Central memory CD4-positive, alpha-beta T cell (primary cell): ENCODE measurements at regions not wholly inside any gene's neighbourhood (a gene's known extent, or its start where the extent isn't known, plus 50 kb on each side); places are given as distances from the start of the nearest gene placed in this dataset.

Experiments used
- DNase-seq: peaks from one replicate; pipeline ENCODE4 v3.0.0; 2022

- no peak for DNase-seq
Measured at GRCh38 chr10:7507887-7508726, 97.3 kb upstream of the SFMBT2 start.

DNA sequence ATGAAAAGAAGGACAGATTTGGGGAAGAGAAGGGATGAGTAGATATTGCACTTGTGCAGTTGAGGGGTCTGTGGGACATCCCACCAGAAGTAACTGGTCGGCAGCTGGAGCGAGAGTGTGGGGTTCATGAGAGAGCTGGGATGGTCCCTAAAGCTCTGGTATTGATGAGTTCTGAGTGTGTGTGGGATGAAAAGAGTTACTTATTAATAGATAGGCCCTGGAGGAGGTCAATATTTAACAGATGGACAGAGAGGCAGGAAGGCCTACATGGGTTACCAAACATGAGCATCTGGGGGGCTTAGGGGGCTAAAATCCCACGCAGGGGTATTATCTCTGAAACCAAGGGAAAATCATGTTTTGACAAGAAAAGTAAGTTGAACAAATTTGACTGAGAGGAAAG lies 95.7 kb upstream of the SFMBT2 start:
- no peak for DNase-seq

DNA sequence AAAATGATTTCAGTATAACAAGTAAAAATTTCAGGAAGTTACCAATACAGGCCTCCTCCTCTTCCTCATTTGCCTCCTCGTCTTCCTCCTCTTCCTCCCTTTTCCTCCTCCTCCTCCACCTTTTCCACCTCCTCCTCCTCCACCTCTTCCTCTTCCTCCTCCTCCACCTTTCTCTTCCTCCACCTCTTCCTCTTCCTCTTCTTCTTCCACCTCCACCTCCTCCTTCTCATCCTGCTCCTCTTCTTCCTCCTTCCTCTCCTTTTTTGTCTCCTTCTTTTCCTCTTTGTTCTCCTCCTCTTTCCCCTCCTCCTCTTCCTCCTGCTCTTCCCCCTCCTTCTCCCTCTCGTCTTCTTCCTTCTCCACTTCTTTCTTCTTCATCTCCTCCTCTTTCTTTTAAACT lies 94.4 kb upstream of the SFMBT2 start:
- DNase-seq, result no peak

DNA sequence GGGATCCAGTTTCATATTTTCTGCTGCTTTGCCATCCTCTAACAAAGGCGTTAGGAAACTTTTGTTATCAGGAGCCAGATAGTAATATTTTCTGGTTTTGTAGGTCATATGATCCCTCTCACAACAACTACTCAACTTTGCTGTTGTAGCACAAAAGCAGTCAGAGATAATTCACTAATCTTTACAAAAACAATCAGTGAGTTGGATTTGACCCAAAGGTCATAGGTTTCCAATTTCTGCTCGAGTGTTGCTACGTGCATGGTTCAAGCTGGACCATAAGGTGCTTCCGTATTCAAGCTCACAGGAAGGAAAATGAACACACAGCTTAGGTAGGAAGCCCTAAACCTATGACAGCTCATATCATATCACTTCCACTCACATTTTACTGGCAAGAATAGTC lies 92.4 kb upstream of the SFMBT2 start:
- DNase-seq, result no peak

GRCh38 chr10:7501157-7501556 lies 90.3 kb upstream of the SFMBT2 start:
- DNase-seq, result no peak

DNA sequence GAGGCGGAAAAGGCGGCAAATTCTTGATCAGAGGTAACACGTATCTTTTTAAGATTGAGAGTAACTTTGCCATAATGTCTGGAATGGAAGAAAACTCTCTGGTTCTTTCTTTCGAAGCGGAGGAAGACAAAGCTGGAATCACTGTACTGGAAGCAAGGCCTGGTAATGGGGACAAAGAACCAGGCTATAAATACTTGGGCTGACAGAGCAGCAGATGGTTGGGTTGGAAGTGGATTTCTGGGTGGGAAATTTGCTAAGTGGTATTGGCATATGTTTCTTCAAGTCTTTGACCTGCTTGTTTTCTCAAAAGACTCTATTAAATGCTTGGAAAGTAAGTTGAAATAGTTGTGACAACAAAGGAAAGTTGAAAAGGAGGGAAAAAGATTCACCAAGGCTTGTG lies 87.3 kb upstream of the SFMBT2 start:
- no peak for DNase-seq

DNA sequence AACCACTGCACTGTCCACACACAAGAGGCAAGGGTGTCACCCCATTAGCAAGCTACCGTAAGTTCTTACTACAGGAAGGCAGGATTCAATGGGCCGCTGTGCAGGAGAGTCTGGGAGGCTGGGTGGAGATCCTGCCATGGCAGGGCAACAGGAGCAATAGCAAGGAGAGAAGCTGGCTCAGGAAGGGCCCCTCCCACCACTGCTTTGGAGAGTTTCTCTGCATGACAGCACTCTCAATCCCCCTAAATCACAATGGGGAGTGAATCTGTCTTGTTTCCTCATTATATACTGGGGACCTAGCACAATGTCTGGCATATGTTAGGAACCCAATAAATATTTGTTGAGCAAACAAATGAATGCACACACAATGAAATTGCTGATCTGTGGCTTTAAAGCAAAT lies 83.2 kb upstream of the SFMBT2 start:
- no peak for DNase-seq

GRCh38 chr10:7492660-7493046 lies 81.8 kb upstream of the SFMBT2 start:
- no peak for DNase-seq

DNA sequence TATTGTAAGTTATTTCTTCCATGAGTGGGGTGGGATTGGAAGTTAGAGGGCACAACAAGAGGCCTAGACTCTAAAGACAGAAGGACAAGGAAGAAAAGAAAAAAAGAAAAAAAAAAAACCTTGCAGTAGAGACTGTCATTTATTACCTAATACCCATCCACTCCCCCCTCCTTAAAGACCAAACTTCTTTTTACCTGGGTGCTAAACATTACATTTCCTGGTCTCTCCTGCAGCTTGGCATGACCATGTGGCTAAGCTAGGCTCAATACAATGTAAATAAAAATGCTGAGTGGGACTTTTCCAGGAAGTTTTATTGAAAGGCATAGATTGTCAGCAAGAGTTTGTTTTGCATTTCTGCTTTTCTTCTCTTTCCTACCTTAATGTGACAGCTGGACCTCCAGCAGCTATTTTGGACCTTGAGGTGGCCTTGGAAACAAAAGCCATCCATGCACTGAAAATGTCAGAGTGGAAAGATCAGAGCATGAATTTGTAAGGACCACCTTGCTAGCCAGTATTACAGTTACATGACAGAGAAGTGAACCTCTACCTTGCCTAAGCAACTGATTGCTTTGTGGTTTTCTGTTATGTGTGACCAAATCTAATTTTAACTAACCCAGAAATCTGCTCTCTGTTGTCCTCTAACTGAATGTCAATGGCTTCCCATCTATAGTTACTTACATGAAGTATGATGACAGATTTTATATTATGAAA lies 81.3 kb upstream of the SFMBT2 start:
- DNase-seq, result no peak

GRCh38 chr10:7491230-7491629 lies 80.4 kb upstream of the SFMBT2 start:
- no peak for DNase-seq

DNA sequence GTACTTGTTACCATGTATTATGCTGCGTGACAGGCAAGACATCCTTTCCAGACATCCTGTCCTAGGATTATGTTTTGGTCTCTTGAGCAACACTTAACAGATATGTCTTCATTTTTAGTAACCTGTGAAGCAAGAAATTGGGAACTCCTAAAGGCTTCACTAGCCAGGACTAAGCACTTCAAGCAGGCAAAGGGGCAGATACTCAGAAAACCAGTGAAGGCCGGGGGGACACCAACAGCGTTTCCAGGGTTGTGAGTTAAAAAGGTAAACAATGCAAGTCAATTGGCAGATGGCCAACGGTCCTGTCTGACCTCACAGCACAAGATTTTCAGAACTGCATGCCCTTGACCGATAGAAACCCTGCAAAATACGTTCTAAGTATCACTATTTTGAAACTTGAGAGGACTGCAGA lies 77.6 kb upstream of the SFMBT2 start:
- no peak for DNase-seq

GRCh38 chr10:7487528-7487927 lies 76.7 kb upstream of the SFMBT2 start:
- no peak for DNase-seq

- no peak for DNase-seq
Measured at GRCh38 chr10:7486528-7486927, 75.7 kb upstream of the SFMBT2 start.

GRCh38 chr10:7485799-7486198 lies 75.0 kb upstream of the SFMBT2 start:
- no peak for DNase-seq

DNA sequence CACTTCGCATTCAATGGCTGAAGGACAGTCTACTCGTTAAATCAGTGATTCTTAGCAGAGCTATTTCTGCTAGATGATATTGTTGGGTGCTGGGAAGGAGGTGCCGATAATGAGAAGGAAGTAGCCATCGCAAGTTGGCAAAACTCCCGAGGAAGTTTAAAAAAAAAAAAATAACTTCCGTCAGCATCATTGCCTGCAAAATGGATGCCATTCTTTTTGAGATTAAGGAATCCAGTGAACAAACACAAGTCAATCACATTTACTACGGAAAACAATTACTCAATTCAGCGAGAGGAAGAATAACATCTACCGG lies 74.4 kb upstream of the SFMBT2 start:
- no peak for DNase-seq

- DNase-seq, result peak; percentile 70
Measured at GRCh38 chr10:7484456-7485243, 73.8 kb upstream of the SFMBT2 start.

DNA sequence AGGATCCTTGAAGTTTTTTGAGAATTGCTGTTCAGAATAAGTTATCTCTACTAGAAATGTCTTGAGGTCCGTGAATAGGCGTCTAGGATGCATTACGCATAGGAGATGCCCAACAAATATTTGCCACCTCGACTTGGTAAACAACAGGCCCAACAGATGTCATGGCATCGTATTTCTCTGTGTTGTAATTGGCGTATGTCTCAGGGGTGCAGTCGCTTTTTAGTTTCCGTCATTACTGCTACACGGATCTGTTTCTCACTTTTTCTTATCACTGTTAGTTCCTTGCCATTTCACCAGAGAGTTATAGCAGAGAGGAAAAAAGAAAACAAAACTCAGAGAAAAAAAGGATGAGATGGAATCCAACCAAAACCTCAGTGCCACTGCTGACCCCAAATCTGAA lies 73.0 kb upstream of the SFMBT2 start:
- DNase-seq, result no peak

DNA sequence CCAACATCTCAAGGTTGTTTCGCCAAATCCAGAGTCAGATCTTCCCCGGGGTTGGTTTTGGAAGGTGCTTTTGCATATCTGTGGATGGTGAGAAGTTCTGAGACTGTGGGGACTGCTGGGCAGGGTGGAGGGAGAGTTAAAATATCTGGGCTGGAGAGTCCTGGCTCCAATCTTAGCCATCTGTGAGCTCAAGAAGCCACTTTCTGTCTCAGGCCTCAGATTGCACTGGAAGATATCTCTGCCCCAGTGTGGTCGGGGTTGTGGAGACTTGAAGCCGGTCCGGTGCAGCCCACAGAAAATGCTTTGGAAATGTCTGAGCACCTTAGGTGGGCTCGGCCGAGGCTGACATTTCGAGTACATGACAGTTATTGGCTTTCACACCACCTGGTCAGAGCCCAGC lies 72.2 kb upstream of the SFMBT2 start:
- DNase-seq, result no peak

DNA sequence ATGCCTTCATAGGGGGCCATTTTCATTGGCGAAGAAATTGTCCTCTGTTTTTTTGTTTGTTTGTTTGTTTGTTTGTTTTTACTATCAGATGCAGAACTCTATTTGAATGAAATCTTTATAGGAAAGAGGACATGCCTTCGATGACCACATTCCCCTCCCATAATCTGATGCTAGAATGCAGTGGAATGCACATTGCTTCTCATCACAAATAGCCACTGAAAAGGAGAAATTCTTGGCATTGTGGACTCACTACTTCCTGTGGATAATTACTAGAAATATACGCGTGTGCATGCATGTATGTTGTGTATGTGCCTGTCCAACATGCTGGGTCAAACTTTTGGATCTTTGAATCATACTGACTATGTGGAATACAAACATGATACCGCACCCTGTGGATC lies 70.5 kb upstream of the SFMBT2 start:
- DNase-seq, result no peak

DNA sequence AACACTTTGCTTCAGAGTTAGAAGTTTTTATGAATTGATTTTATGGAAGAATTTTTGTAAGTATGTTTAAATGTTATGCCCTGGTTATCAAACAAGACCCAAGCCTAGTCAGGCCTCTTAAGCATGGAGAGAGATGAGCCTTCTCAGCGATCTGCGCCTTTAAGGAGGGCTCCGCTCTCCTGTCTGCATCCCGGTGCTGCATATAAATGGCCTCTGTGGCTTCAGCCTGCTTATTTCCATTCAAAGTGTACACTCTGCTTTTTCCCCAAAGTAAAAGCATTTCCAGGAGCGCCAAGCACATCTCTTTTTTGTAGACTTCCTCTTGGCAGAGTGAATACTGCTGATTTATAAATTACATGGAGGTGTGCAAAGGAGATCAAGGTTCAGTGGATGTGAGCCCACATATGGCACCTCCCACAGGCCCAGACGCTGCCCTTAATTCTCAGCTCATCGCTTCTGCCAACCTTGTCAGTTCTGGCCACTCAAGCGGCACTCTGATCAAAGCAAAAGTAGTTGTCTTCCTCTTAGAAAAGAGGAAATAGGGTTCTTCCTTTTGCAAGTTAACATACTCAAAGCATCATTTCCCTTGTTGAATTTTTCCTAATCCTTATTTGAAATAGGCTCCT lies 70.0 kb upstream of the SFMBT2 start:
- no peak for DNase-seq

DNA sequence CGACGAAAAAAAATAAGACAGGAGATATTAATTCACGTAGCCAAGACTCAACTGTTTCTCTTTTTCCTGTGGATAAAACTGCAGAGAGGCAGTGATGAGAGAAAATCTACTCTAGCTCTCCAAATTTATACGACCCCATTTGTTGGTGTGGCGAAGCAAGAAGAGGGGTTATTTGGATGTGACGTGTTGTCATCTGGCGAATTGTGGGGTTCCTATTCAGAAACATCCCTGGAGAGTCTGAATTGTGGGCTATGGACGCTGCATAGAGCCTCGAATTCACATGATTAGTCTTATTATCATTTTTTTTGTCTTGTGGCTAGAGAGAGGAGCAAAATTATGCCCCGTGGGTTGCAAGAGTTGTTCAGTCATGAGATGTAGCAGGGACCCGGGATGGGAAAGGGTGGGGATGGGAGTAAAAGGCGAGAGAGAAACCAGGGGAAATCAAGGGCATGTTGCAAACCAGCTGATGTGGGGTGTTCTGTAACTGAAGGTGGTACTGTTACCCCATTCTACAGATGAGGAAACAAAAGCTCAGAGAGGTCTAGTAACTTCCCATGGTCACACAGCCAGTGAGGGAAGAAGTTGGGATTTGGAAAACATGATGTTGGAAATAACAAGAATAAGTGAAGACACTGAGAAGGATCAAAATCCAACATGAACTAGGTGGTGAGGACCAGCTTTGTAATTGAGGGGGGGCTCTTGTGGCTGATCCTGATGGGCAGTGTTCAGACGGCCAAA lies 69.2 kb upstream of the SFMBT2 start:
- no peak for DNase-seq

DNA sequence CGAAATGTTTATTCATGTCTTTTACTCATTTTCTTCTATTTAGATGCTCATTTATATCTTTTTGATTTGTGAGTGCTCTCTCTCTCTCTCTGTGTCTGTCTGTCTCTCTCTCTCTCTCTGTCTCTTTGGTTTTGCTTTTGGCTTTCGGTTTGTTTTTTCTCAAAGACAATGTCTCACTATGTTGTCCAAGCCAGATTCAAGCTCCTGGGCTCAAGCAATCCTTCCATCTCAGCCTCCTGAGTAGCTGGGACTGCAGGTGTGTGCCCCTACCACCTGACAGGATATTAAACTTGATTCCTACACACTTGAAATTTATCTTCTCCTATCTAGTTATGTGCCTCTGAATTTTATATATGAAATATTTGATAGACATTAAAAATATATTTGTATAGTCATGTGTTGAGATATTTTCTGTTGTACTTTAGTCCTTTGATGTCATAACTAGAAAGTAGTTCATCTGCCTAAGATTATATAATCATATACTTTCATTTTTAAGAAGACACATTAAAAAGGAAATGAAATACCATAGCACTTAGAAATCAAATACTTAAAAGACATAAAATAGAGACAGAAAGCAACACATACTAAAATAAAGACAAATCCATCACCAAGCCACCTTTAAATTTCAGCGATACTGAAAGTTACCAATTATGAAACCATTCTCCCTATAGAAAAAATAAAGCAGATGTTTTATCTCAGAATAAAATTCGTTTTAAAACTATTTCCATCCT lies 68.1 kb upstream of the SFMBT2 start:
- no peak for DNase-seq
